ENCODE measurements at regions not wholly inside any gene's neighbourhood (a gene's known extent, or its start where the extent isn't known, plus 50 kb on each side); places are given as distances from the start of the nearest gene placed in this dataset.

GRCh38 chr9:22693156-22693555 is 246.5 kb downstream of the DMRTA1 start:
- DNase-seq (no peak), ATAC-seq (no peak)
- Histone ChIP-seq H3K4me1 (no peaks in the 10 kb centered on the region), H3K4me3 (no peak overlapping the region), H3K27ac (no peak overlapping the region), H3K27me3 (no peaks in the 10 kb centered on the region), H3K36me3 (no peaks in the 10 kb centered on the region), H3K9me3 (peaks cover 0 to 5% (median 0%) of the 10 kb centered on the region in 11 donors)
- TF ChIP-seq CTCF (IDR thresholded peaks at IDR 0.05) = no peak
- WGBS, 2 donors = 72 to 78% methylated on average over 2 of the region's 2 CpGs
- intact Hi-C loops (cut with DNase I) = no loop called here

- TF ChIP-seq CTCF (IDR thresholded peaks at IDR 0.05) = no peak
- no peak overlapping the region for H3K27ac ChIP-seq
- DNase-seq (no peak), ATAC-seq (no peak)
- H3K36me3 ChIP-seq = no peaks in the 10 kb centered on the region
- intact Hi-C loops (cut with DNase I) = no loop called here
- H3K27me3 ChIP-seq = no peaks in the 10 kb centered on the region
- no peak overlapping the region for H3K4me3 ChIP-seq
- peaks cover 0 to 9% (median 0%) of the 10 kb centered on the region in 11 donors for H3K9me3 ChIP-seq
- no peaks in the 10 kb centered on the region for H3K4me1 ChIP-seq
Measured at GRCh38 chr9:22700171-22700570, 253.5 kb downstream of the DMRTA1 start.

GRCh38 chr9:22718653-22719052 is 272.0 kb downstream of the DMRTA1 start:
- ATAC-seq = no peak
- H3K27ac ChIP-seq = no peak overlapping the region
- DNase-seq = no peak
- TF ChIP-seq CTCF (IDR thresholded peaks at IDR 0.05) = no peak
- no peaks in the 10 kb centered on the region for H3K4me1 ChIP-seq
- no peaks in the 10 kb centered on the region for H3K36me3 ChIP-seq
- WGBS, 2 donors = 58 to 71% methylated on average over 1 of the region's 1 CpG
- H3K27me3 ChIP-seq = no peaks in the 10 kb centered on the region
- H3K9me3 ChIP-seq = peaks cover 0 to 18% (median 0%) of the 10 kb centered on the region in 11 donors
- H3K4me3 ChIP-seq = no peak overlapping the region
- intact Hi-C loops (cut with DNase I) = no loop called here

- ATAC-seq = no peak
- no peaks in the 10 kb centered on the region for H3K27me3 ChIP-seq
- H3K27ac ChIP-seq = no peak overlapping the region
- no peak overlapping the region for H3K4me3 ChIP-seq
- H3K36me3 ChIP-seq = no peaks in the 10 kb centered on the region
- WGBS, 2 donors = 60 to 63% methylated on average over 2 of the region's 2 CpGs
- intact Hi-C loops (cut with DNase I) = no loop called here
- no peak for DNase-seq
- no peaks in the 10 kb centered on the region for H3K4me1 ChIP-seq
- H3K9me3 ChIP-seq = peaks cover 0 to 20% (median 0%) of the 10 kb centered on the region in 11 donors
- no peak for TF ChIP-seq CTCF (IDR thresholded peaks at IDR 0.05)
Measured at GRCh38 chr9:22722492-22722891, 275.9 kb downstream of the DMRTA1 start.

- intact Hi-C loops (cut with DNase I) = no loop called here
- 73 to 75% methylated on average over 3 of the region's 3 CpGs for WGBS, 2 donors
- TF ChIP-seq CTCF (IDR thresholded peaks at IDR 0.05) = no peak
- Histone ChIP-seq H3K4me1 (no peaks in the 10 kb centered on the region), H3K4me3 (no peak overlapping the region), H3K36me3 (no peaks in the 10 kb centered on the region), H3K27me3 (no peaks in the 10 kb centered on the region), H3K27ac (no peak overlapping the region), H3K9me3 (peaks cover 0 to 10% (median 0%) of the 10 kb centered on the region in 11 donors)
- ATAC-seq (no peak), DNase-seq (no peak)
Measured at GRCh38 chr9:22731786-22732185, 285.2 kb downstream of the DMRTA1 start.

Measured in heart right ventricle (tissue), 16 donors.